ENCODE measurements at regions not wholly inside any gene's neighbourhood (a gene's known extent, or its start where the extent isn't known, plus 50 kb on each side); places are given as distances from the start of the nearest gene placed in this dataset.

DNA sequence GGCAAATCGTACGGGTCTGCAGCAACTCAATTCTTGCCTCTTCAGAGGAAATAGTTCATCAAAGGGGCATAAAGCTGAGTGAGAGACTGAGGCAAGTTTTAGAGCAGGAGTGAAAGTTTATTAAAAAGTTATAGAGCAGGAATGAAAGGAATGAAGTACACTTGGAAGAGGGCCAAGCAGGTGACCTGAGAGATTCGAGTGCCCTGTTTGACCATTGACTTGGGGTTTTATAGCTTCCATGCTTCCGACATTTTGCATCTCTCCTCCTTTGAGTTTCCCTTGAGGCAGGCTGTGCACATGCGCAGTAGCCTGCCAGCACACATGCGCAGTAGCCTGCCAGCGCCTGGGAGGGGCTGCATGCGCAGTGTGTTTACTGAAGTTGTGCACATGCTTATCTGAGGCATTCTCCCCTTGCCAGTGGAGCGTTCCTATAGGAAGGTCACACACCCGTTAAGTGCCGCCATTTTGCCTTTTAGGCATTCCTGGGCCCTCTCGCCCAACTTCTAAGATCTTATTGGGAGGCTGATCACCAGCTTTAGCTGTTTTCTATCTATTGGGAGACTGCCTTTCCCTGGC is 265.5 kb upstream of the MGAT5 start:
- TF ChIP-seq, protein P1, sequence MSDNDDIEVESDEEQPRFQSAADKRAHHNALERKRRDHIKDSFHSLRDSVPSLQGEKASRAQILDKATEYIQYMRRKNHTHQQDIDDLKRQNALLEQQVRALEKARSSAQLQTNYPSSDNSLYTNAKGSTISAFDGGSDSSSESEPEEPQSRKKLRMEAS (IDR thresholded peaks at IDR 0.05; ENCODE audit: low read depth, low read length): no peak
- TF ChIP-seq, protein P2, sequence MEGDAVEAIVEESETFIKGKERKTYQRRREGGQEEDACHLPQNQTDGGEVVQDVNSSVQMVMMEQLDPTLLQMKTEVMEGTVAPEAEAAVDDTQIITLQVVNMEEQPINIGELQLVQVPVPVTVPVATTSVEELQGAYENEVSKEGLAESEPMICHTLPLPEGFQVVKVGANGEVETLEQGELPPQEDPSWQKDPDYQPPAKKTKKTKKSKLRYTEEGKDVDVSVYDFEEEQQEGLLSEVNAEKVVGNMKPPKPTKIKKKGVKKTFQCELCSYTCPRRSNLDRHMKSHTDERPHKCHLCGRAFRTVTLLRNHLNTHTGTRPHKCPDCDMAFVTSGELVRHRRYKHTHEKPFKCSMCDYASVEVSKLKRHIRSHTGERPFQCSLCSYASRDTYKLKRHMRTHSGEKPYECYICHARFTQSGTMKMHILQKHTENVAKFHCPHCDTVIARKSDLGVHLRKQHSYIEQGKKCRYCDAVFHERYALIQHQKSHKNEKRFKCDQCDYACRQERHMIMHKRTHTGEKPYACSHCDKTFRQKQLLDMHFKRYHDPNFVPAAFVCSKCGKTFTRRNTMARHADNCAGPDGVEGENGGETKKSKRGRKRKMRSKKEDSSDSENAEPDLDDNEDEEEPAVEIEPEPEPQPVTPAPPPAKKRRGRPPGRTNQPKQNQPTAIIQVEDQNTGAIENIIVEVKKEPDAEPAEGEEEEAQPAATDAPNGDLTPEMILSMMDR (IDR thresholded peaks at IDR 0.05; ENCODE audit: low read depth, low read length): no peak
- TF ChIP-seq POLR2A (IDR thresholded peaks at IDR 0.05; ENCODE audit: extremely low read depth, insufficient read length): no peak

Data from NB4 (cell line).